ENCODE measurements at regions not wholly inside any gene's neighbourhood (a gene's known extent, or its start where the extent isn't known, plus 50 kb on each side); places are given as distances from the start of the nearest gene placed in this dataset.
A peak's percentile ranks its signal among the peaks of the same experiment; 100 is the strongest.

- no peak for DNase-seq
These were observed 224.8 kb upstream of the GYPC start for GRCh38 chr2:126431136-126431535.

- no peak for DNase-seq
These were observed 219.5 kb upstream of the GYPC start for GRCh38 chr2:126436411-126436810.

GRCh38 chr2:126437016-126437415 is 218.9 kb upstream of the GYPC start:
- no peak for DNase-seq

- DNase-seq, result no peak
These were observed 211.4 kb upstream of the GYPC start for GRCh38 chr2:126444512-126444911.

- no peak for DNase-seq
These were observed 209.8 kb upstream of the GYPC start for GRCh38 chr2:126446106-126446695.

GRCh38 chr2:126448611-126449010 is 207.3 kb upstream of the GYPC start:
- no peak for DNase-seq

GRCh38 chr2:126449677-126450076 is 206.3 kb upstream of the GYPC start:
- no peak for DNase-seq

GRCh38 chr2:126463892-126464674 is 191.9 kb upstream of the GYPC start:
- DNase-seq, result no peak

- no peak for DNase-seq
These were observed 188.4 kb upstream of the GYPC start for GRCh38 chr2:126467367-126468054.

- no peak for DNase-seq
These were observed 180.9 kb upstream of the GYPC start for GRCh38 chr2:126475031-126475430.

GRCh38 chr2:126476691-126477090 is 179.3 kb upstream of the GYPC start:
- DNase-seq, result no peak

GRCh38 chr2:126480033-126480432 is 175.9 kb upstream of the GYPC start:
- no peak for DNase-seq

- DNase-seq, result peak in 1 of 5 experiments; percentile 7
These were observed 173.1 kb upstream of the GYPC start for GRCh38 chr2:126482582-126483464.

GRCh38 chr2:126494593-126494992 is 161.4 kb upstream of the GYPC start:
- no peak for DNase-seq

- no peak for DNase-seq
These were observed 160.8 kb upstream of the GYPC start for GRCh38 chr2:126495189-126495588.

GRCh38 chr2:126496493-126496892 is 159.5 kb upstream of the GYPC start:
- DNase-seq, result no peak

GRCh38 chr2:126503476-126503875 is 152.5 kb upstream of the GYPC start:
- DNase-seq, result no peak

- no peak for DNase-seq
These were observed 151.0 kb upstream of the GYPC start for GRCh38 chr2:126504949-126505348.

GRCh38 chr2:126506786-126507185 is 149.2 kb upstream of the GYPC start:
- no peak for DNase-seq

- DNase-seq, result no peak
These were observed 148.5 kb upstream of the GYPC start for GRCh38 chr2:126507425-126507911.

- no peak for DNase-seq
These were observed 145.6 kb upstream of the GYPC start for GRCh38 chr2:126510356-126510755.

- no peak for DNase-seq
These were observed 145.0 kb upstream of the GYPC start for GRCh38 chr2:126510960-126511359.

GRCh38 chr2:126512026-126512425 is 143.9 kb upstream of the GYPC start:
- no peak for DNase-seq
